GM18951 (cell line): ENCODE measurements at regions not wholly inside any gene's neighbourhood (a gene's known extent, or its start where the extent isn't known, plus 50 kb on each side); places are given as distances from the start of the nearest gene placed in this dataset.

ENCODE experiments used
- POLR2A ChIP-seq: IDR thresholded peaks from 4 replicates; pipeline ENCODE4 v1.6.1; 2011; ENCODE audit warnings: mild to moderate bottlenecking; ENCODE audit not compliant: insufficient read length, insufficient read depth; ENCODE audit errors: extremely low read depth
- in situ Hi-C: fragments of 300-500 bp; cut with MboI; formaldehyde crosslinking; loops from one replicate; pipeline ENCODE4 v1.12.0; 2022; ENCODE audit warnings: low sequenced_read_pairs, mixed read lengths, inconsistent platforms; ENCODE audit not compliant: unreplicated experiment

DNA sequence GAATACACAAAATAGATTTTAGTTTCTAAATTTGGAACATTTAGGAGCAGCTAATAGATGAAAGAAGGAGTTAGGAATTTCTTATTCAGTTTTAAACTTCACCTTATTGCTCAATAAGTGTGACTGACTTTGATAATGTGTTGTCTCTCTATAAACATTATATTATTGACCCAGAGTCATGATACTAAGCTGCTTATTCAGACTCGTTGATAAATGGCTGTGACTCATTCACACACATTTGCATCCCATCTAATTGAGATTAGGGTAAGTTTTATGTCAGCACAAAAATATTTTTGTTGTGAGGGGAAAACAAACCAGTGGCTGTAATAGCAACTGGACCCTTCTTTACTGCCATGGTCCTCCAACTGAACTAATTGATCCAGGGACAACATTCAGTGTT is 137.6 kb downstream of the GOLIM4 start:
- in situ Hi-C loops = no loop called here
- no peak for TF ChIP-seq POLR2A

DNA sequence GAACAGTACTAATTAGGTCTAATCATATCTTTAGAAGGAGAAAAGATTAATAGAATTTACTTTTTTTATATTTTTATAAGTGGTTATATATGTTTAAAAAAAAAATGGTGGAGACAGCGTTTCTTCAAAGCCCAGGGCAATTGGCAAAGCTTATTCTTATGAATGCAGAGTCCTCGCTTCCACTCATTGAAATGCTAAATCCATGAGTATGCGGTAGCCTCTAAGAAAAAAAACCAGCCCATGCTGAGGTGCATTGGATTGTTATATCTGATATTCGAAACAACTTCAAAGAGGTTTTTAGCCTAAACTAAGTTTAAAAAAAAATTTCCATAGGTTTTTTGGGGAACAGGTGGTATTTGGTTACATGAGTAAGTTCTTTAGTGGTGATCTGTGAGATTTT is 142.8 kb downstream of the GOLIM4 start:
- in situ Hi-C loops = no loop called here
- no peak for TF ChIP-seq POLR2A

DNA sequence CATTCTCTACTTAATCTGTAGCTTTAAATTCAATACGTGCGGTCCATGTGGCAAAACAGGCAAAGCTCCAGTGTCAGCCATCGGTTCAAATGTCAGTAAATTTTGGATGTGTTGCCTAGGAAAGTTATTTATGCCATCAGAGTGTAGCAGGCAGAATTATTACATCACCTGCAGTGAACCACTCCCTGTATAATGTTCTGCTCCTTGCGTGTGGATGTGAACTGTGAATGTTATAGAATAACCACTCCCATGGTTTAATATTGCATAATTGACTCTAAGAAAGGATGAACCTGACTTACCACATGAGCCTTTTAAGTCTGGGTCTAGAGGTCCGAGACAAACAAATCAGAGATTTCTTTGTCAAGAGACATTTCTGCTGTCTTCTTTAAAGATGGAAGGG is 145.5 kb downstream of the GOLIM4 start:
- TF ChIP-seq POLR2A = no peak
- in situ Hi-C loops = no loop called here

DNA sequence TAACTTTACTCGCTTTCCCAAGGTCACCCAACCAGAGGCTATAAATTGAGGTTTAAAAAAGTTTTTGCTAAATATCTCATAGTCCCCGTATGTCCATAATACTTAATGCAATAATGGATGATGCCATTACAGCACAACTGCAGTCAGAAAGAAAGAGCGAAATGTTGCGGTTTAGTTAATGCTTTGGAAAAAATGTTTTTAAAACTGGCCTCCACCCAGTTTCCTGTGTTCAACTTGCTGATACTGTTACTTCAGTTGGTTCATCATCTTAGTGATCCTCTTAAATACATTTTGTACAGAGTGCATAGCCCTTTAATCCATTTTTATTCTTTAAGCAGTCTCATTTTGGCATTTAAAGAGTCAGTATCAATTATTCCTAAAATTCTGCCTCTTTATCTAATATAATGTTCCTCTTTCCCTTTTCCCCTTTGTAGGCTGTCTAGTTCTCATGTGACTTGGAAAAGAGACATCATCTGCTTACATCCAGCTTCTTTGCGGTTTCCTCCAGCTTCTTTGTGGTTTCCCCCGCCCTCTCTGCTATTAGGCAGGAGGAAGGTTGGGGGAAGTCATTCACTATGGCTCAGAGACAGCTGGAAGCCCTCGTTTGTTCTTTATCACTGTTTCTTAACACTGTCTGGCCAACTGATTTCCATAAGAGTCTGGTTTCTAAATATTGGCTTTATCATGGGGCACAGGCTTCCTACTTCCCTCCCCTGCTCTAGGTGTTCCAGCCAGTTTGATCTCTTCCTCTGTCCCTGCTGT is 154.3 kb downstream of the GOLIM4 start:
- in situ Hi-C loops = no loop called here
- TF ChIP-seq POLR2A = no peak

DNA sequence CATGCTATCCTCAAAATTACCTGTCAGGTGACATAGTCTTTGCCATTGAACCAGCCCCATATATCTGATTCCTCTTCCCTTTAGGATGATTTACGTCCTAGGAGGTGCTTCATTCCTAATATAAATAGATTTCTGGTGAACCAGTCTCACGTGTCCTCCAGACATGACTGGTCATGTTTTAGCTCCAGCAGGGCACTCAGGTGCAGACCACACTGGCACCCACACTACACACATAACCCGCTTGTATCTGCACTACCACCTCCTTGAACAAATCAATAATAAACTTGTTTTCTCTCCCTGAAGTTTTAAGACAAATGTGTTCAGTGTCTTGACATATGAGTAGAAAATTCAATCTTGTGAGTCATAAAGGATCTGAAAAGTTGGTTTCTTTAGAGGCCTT is 155.5 kb downstream of the GOLIM4 start:
- no peak for TF ChIP-seq POLR2A
- in situ Hi-C loops = no loop called here

DNA sequence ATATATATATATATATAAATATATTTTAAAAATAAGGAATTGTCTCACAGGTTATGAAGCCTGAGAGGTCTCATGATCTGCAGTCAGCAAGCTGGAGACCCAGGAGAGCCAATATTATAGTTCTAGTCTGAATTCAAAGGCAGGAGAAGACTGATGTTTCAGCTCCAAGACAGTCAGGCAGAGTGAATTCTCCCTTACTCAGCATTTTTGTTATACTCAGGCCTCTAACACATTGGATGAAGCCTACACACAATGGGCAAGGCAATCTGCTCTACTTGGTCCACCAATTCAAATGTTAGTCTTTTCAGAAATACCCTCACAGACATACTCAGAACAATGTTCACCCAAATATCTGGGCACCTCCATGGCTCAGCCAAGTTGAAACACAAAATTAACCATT is 157.2 kb downstream of the GOLIM4 start:
- in situ Hi-C loops = no loop called here
- no peak for TF ChIP-seq POLR2A

DNA sequence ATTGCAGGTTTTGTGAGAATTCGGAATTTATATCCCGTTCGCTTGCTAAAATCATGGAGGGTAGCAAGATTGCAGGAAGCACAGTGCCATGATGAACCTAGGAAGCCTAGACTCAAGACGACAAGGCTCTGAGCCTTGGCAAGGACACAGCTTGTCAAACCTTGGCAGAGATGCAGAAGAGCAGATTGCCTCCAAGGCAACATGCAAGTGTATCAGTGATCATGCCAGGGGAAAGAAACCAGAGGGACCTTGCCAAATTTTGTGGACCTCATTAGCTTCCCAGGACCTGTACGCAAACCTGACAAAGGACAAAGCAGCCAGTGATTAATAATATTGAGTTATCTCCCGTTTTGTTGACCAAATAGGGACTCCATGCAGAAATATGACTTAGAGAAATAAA is 159.7 kb downstream of the GOLIM4 start:
- no peak for TF ChIP-seq POLR2A
- in situ Hi-C loops = no loop called here

DNA sequence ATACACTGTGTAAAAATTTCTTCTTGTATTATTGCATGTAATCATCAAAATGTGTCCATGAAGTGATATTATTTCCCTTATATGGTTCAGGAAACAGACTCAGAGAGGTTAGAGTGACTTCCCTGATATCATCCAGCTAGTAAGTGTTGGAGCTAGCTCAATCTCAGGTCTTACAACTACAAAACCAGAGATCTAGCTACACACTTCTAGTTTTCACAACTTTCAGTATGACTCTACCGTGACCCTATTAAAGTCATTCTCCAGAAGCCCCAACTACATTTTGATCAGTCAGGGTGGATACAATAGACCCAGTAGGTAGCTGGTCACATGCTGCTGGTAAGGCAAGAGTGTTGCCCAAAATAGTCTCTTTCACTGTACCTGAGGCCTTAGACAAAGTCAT is 165.3 kb downstream of the GOLIM4 start:
- no peak for TF ChIP-seq POLR2A
- in situ Hi-C loops = no loop called here

DNA sequence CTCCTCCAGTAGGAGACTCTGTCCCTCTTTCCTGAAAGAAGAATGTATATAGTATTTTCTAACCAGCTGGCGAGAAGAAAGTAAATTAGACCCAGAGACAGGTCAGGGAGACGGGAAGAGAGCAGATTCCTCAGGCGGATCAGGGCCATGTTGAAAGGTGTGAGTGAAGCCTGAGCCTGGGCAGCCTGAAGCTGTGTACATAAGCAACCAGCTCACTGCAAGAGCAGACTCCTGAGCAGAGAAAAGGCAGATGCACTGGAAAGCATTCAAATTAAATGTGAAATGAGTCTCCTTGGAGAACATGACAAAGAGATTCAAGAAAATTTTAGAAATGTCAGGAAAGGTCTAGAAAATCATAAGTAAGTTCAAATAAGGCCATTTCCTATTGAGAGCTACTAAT is 165.8 kb downstream of the GOLIM4 start:
- in situ Hi-C loops = no loop called here
- no peak for TF ChIP-seq POLR2A

DNA sequence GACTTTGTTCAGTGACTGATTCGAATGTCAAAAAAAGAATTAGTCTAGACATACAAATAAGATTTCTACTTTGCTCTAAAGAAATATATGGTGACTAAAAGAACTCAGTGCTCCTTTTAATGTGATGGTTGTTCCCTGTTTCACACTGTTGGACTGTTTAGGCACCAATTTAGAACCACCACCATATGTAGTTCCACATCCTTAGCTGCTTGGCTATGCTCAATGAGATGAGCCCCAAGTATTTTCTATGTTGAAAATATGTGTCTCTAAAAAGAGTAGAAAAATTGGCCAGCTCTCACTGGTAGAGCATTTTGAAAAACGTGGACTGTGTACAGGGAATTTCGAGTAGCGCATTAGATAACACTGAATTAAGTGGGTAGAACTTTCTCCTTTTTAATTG is 167.3 kb downstream of the GOLIM4 start:
- TF ChIP-seq POLR2A = no peak
- in situ Hi-C loops = no loop called here

DNA sequence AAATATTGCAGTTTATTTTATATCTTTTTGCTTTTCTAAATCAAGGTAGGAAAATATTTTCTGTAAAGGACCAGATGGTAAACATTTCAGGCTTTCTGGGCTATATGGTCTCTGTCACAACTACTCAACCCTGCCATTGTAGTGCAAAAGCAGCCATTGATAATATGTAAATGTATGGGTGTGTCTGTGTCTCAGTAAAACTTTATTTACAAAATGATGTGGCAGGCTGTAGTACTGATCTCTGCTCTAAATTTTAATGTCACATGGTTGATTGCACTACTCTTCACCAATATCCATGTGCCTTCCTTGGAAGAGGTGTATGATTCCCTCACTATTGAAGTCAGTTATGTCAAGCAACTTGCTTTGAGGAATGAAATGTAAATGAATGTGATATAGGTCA is 175.0 kb downstream of the GOLIM4 start:
- in situ Hi-C loops = no loop called here
- TF ChIP-seq POLR2A = no peak

DNA sequence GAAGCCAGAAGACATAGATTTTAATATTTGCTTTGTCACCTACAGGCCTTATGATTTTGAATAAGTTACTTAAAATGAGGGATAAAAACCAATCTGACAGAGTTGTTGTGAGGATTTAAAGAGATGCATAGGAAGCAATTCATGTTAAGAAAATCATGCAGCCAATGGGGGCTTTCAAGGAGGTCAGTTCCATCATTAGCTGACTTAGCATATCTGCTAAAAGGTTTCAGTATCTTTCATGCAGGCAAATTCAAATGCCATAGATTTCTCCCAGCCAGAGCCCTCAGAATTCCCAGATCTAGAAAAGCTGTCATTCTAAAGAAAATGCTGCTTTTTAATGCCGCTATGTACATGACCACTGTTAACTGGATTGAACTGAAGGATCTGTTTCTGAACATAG is 176.1 kb downstream of the GOLIM4 start:
- in situ Hi-C loops = no loop called here
- TF ChIP-seq POLR2A = no peak

DNA sequence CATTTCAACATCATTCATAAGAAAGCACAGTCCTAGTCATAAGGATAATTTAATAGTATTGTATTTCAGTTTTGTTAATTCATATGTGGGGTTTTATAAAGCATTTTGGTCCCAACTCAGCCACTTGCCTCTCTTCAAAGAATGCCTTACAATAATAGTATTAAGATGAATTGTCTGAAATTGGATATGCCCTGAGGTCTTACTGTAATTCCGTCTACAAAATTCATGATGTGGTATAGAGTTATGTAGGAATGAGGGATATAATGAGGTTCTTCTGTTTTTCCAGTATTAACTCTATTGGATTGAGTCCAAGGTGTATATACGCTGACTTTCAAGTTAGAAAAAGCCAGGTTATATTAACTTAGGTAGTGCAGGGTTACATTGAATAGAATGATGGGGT is 177.0 kb downstream of the GOLIM4 start:
- in situ Hi-C loops = no loop called here
- no peak for TF ChIP-seq POLR2A

DNA sequence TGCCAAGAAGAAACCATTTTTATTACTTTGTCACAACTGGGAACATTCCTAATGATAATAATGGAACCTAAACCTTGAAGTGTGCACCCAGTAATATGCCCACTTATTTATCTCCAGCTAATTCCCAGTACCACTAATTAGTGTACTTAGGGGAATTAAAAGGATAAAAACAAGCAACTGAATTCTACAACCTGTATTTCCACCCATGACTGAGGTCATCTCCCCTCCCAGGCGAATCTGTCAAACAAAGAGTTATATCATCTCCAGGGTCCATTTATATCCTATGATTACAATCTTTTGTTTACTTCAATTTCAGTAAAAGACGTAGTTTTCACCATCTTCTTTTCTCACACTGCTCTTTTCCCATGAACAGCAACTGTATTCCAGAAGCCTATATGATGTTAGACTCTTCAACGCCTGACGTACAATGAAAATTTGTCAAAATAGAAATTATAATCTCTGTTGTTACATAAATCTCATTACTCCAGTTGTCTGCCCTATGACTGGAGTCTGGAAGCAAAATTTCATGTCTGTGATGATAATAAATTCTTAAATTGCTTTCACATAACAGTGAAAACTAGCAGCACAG is 177.6 kb downstream of the GOLIM4 start:
- no peak for TF ChIP-seq POLR2A
- in situ Hi-C loops = no loop called here
